Stimulated activated CD8-positive, alpha-beta memory T cell treated with anti-CD3 and anti-CD28 coated beads, Interleukin-4, amount 100 ng/mL, for 4 hours (primary cell): ENCODE measurements at regions not wholly inside any gene's neighbourhood (a gene's known extent, or its start where the extent isn't known, plus 50 kb on each side); places are given as distances from the start of the nearest gene placed in this dataset.

ENCODE experiments used
- DNase-seq, 2 donors: peaks; one replicate each; pipeline ENCODE4 v3.0.0-alpha.2; 2020; ENCODE audit warnings: low read depth in 2 of 2, low spot score in 1 of 2

GRCh38 chr2:168338803-168339437 is 91.5 kb upstream of the STK39 start:
- DNase-seq = no peak

GRCh38 chr2:168340931-168341330 is 93.5 kb upstream of the STK39 start:
- DNase-seq = no peak

GRCh38 chr2:168343586-168343985 is 96.2 kb upstream of the STK39 start:
- no peak for DNase-seq

GRCh38 chr2:168344706-168345105 is 97.3 kb upstream of the STK39 start:
- no peak for DNase-seq

GRCh38 chr2:168345601-168346000 is 98.2 kb upstream of the STK39 start:
- DNase-seq = no peak

GRCh38 chr2:168346725-168347477 is 99.5 kb upstream of the STK39 start:
- peak; percentile 18 to 33 for DNase-seq

- no peak for DNase-seq
These were observed 100.7 kb upstream of the STK39 start for GRCh38 chr2:168348076-168348475.

GRCh38 chr2:168350380-168350779 is 103.0 kb upstream of the STK39 start:
- no peak for DNase-seq

GRCh38 chr2:168353251-168353650 is 102.8 kb upstream of the CERS6 start:
- no peak for DNase-seq

- no peak for DNase-seq
These were observed 101.6 kb upstream of the CERS6 start for GRCh38 chr2:168354499-168354898.

GRCh38 chr2:168355121-168355520 is 101.0 kb upstream of the CERS6 start:
- no peak for DNase-seq

- DNase-seq = no peak
These were observed 100.1 kb upstream of the CERS6 start for GRCh38 chr2:168355779-168356476.

GRCh38 chr2:168356477-168356835 is 99.6 kb upstream of the CERS6 start:
- DNase-seq = no peak

- no peak for DNase-seq
These were observed 98.1 kb upstream of the CERS6 start for GRCh38 chr2:168357797-168358472.

GRCh38 chr2:168359082-168359481 is 97.0 kb upstream of the CERS6 start:
- DNase-seq = no peak

- DNase-seq = no peak
These were observed 92.6 kb upstream of the CERS6 start for GRCh38 chr2:168363347-168364092.

- no peak for DNase-seq
These were observed 90.9 kb upstream of the CERS6 start for GRCh38 chr2:168365094-168365621.

- no peak for DNase-seq
These were observed 87.0 kb upstream of the CERS6 start for GRCh38 chr2:168369031-168369430.

GRCh38 chr2:168371273-168372019 is 84.6 kb upstream of the CERS6 start:
- DNase-seq = no peak

GRCh38 chr2:168373468-168373867 is 82.6 kb upstream of the CERS6 start:
- no peak for DNase-seq
